ENCODE measurements at regions not wholly inside any gene's neighbourhood (a gene's known extent, or its start where the extent isn't known, plus 50 kb on each side); places are given as distances from the start of the nearest gene placed in this dataset.

GRCh38 chr2:120991441-120991840 lies 255.8 kb downstream of the GLI2 start:
- DNase-seq (ENCODE audit: low spot score) = no peak

GRCh38 chr2:120992791-120993555 lies 257.3 kb downstream of the GLI2 start:
- DNase-seq (ENCODE audit: low spot score) = no peak

GRCh38 chr2:120993661-120994060 lies 258.0 kb downstream of the GLI2 start:
- DNase-seq (ENCODE audit: low spot score) = no peak

- no peak for DNase-seq (ENCODE audit: low spot score)
Observed at GRCh38 chr2:120994301-120994995, 258.8 kb downstream of the GLI2 start.

GRCh38 chr2:120995152-120995551 lies 259.5 kb downstream of the GLI2 start:
- no peak for DNase-seq (ENCODE audit: low spot score)

- DNase-seq (ENCODE audit: low spot score) = no peak
Observed at GRCh38 chr2:120995656-120996190, 260.1 kb downstream of the GLI2 start.

GRCh38 chr2:120999377-121000097 lies 263.9 kb downstream of the GLI2 start:
- no peak for DNase-seq (ENCODE audit: low spot score)

- DNase-seq (ENCODE audit: low spot score) = no peak
Observed at GRCh38 chr2:121000804-121001203, 265.1 kb downstream of the GLI2 start.

GRCh38 chr2:121001641-121002040 lies 266.0 kb downstream of the GLI2 start:
- DNase-seq (ENCODE audit: low spot score) = no peak

- no peak for DNase-seq (ENCODE audit: low spot score)
Observed at GRCh38 chr2:121002597-121002996, 266.9 kb downstream of the GLI2 start.

- no peak for DNase-seq (ENCODE audit: low spot score)
Observed at GRCh38 chr2:121003391-121003790, 267.7 kb downstream of the GLI2 start.

GRCh38 chr2:121004359-121004758 lies 268.7 kb downstream of the GLI2 start:
- no peak for DNase-seq (ENCODE audit: low spot score)

GRCh38 chr2:121004950-121005349 lies 269.3 kb downstream of the GLI2 start:
- no peak for DNase-seq (ENCODE audit: low spot score)

GRCh38 chr2:121005453-121005852 lies 269.8 kb downstream of the GLI2 start:
- DNase-seq (ENCODE audit: low spot score) = no peak

- DNase-seq (ENCODE audit: low spot score) = no peak
Observed at GRCh38 chr2:121006743-121007489, 271.2 kb downstream of the GLI2 start.

GRCh38 chr2:121007490-121007853 lies 271.8 kb downstream of the GLI2 start:
- DNase-seq (ENCODE audit: low spot score) = no peak

GRCh38 chr2:121008975-121009374 lies 273.3 kb downstream of the GLI2 start:
- no peak for DNase-seq (ENCODE audit: low spot score)

GRCh38 chr2:121010998-121011397 lies 274.0 kb downstream of the TFCP2L1 start:
- DNase-seq (ENCODE audit: low spot score) = no peak

GRCh38 chr2:121014876-121015275 lies 270.1 kb downstream of the TFCP2L1 start:
- no peak for DNase-seq (ENCODE audit: low spot score)

GRCh38 chr2:121015971-121016485 lies 269.0 kb downstream of the TFCP2L1 start:
- DNase-seq (ENCODE audit: low spot score) = no peak

GRCh38 chr2:121017396-121017795 lies 267.6 kb downstream of the TFCP2L1 start:
- DNase-seq (ENCODE audit: low spot score) = no peak

Measured in globus pallidus (tissue), 1 donor.